Gastroesophageal sphincter (tissue), 4 donors: ENCODE measurements at regions not wholly inside any gene's neighbourhood (a gene's known extent, or its start where the extent isn't known, plus 50 kb on each side); places are given as distances from the start of the nearest gene placed in this dataset.

ENCODE experiments used
- ATAC-seq: fragments of 150-250 bp; one replicate; pipeline ENCODE4 v1.9.1; 2016; ENCODE audit warnings: mild to moderate bottlenecking, moderate library complexity
- H3K27ac ChIP-seq, 4 donors: fragments of 200-600 bp; sonication (generic) in 3 of 4; 1 replicate in 3 of 4; 2 replicates in 1 of 4; pipeline ENCODE4 v1.5.1; 2016 to 2019
- H3K27me3 ChIP-seq: fragments of 200-600 bp; sonication (generic); one replicate; pipeline ENCODE4 v1.5.1; 2019
- H3K36me3 ChIP-seq, 2 donors: fragments of 200-600 bp; sonication (generic); one replicate each; pipeline ENCODE4 v1.5.1; 2019; ENCODE audit warnings: control low read depth in 1 of 2
- H3K4me1 ChIP-seq, 3 donors: fragments of 200-600 bp; sonication (generic); 1 replicate in 2 of 3; 2 replicates in 1 of 3; pipeline ENCODE4 v1.5.1; 2016 to 2019; ENCODE audit warnings: control low read depth in 2 of 3
- H3K4me3 ChIP-seq, 2 donors: fragments of 200-600 bp; sonication (generic); one replicate each; pipeline ENCODE4 v1.5.1; 2019; ENCODE audit warnings: mild to moderate bottlenecking in 1 of 2, moderate library complexity in 1 of 2
- H3K9me3 ChIP-seq, 3 donors: fragments of 200-600 bp; sonication (generic); one replicate each; pipeline ENCODE4 v1.5.1; 2017 to 2019; ENCODE audit warnings: control low read depth in 2 of 3
- CTCF ChIP-seq, 4 experiments: fragments of 200-600 bp in 2 of 4; fragments of 450-650 bp in 2 of 4; sonication (generic) in 1 of 4; IDR thresholded peaks; one replicate each; pipeline ENCODE4 v1.5.1; 2017 to 2019; ENCODE audit warnings: antibody characterized with exemption in 4 of 4, mild to moderate bottlenecking in 2 of 4, moderate library complexity in 2 of 4
- EP300 ChIP-seq: sonication (generic); formaldehyde crosslinking; IDR thresholded peaks from one replicate; pipeline ENCODE4 v1.6.1; 2017; ENCODE audit warnings: antibody characterized with exemption, mild to moderate bottlenecking
- POLR2A ChIP-seq, 2 donors: fragments of 450-650 bp; IDR thresholded peaks; one replicate each; pipeline ENCODE4 v1.6.1; 2017; ENCODE audit warnings: antibody characterized with exemption in 2 of 2, mild to moderate bottlenecking in 2 of 2, moderate library complexity in 1 of 2
- POLR2AphosphoS5 ChIP-seq: sonication (generic); formaldehyde crosslinking; IDR thresholded peaks from one replicate; pipeline ENCODE4 v1.6.1; 2017; ENCODE audit warnings: antibody characterized with exemption
- WGBS, 2 donors: methylation state at CpG; one replicate each; pipeline ENCODE4 v1.1.5; 2018; ENCODE audit warnings: low coverage in 1 of 2; 5-methylcytosine and 5-hydroxymethylcytosine counted together

DNA sequence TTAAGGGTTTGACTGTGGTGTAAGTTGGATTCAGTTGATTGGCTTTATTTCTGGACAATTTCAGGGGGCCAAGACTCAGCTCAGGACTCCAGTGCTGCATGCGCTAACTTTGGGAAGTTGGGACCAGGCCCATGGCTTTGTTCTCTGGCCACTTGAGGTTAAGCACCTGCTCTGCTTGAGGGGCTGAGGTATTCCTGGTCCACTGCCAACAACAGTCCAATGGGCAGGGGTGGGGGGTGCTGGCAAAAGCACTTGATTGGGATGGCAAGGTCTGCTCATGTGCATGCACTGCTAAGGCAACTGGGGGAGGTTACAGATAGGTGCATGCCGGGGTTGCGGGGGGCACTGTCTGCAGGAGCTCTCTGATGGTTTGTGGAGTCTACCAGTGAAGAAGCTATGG, 52.6 kb upstream of the ASB17 start:
- WGBS, 2 donors = no CpG with 5 or more reads among the region's 3 CpGs

GRCh38 chr1:75985827-75986226, 53.6 kb upstream of the ASB17 start:
- H3K27me3 ChIP-seq = peaks cover 23% of the 10 kb centered on the region
- TF ChIP-seq EP300 (no peak), POLR2AphosphoS5 (no peak), POLR2A (IDR thresholded peaks at IDR 0.05) (no peak), CTCF (IDR thresholded peaks at IDR 0.05) (no peak)
- H3K4me3 ChIP-seq = no peak overlapping the region
- H3K4me1 ChIP-seq = no peaks in the 10 kb centered on the region
- H3K36me3 ChIP-seq = no peaks in the 10 kb centered on the region
- no peak for ATAC-seq
- H3K27ac ChIP-seq = no peak overlapping the region
- whole genome bisulfite sequencing, 2 donors = 65 to 97% methylated on average over 4 of the region's 4 CpGs
- peaks cover 0 to 12% (median 0%) of the 10 kb centered on the region in 3 donors for H3K9me3 ChIP-seq

More for the DNA sequence above, 52.6 kb upstream of the ASB17 start:
- no peak overlapping the region for H3K4me3 ChIP-seq
- no peaks in the 10 kb centered on the region for H3K4me1 ChIP-seq
- TF ChIP-seq POLR2AphosphoS5 = no peak
- no peak for TF ChIP-seq EP300
- TF ChIP-seq POLR2A (IDR thresholded peaks at IDR 0.05) = no peak
- H3K36me3 ChIP-seq = no peaks in the 10 kb centered on the region
- ATAC-seq = no peak
- no peak overlapping the region for H3K27ac ChIP-seq
- peaks cover 16% of the 10 kb centered on the region for H3K27me3 ChIP-seq
- peaks cover 0 to 12% (median 0%) of the 10 kb centered on the region in 3 donors for H3K9me3 ChIP-seq

- no peaks in the 10 kb centered on the region for H3K4me1 ChIP-seq
- H3K27me3 ChIP-seq = peaks cover 23% of the 10 kb centered on the region
- no peak overlapping the region for H3K27ac ChIP-seq
- no peak for TF ChIP-seq CTCF (IDR thresholded peaks at IDR 0.05)
- TF ChIP-seq POLR2AphosphoS5 = no peak
- ATAC-seq = no peak
- H3K9me3 ChIP-seq = peaks cover 0 to 12% (median 0%) of the 10 kb centered on the region in 3 donors
- no peak overlapping the region for H3K4me3 ChIP-seq
- no peaks in the 10 kb centered on the region for H3K36me3 ChIP-seq
Measured at GRCh38 chr1:75986478-75986877, 54.3 kb upstream of the ASB17 start.

GRCh38 chr1:75989121-75989520, 56.9 kb upstream of the ASB17 start:
- no peak for ATAC-seq
- Histone ChIP-seq H3K27ac (no peak overlapping the region), H3K27me3 (peaks cover 23% of the 10 kb centered on the region), H3K4me1 (no peaks in the 10 kb centered on the region), H3K36me3 (no peaks in the 10 kb centered on the region), H3K4me3 (no peak overlapping the region), H3K9me3 (peaks cover 0 to 1% (median 0%) of the 10 kb centered on the region in 3 donors)
- WGBS, 2 donors = 76 to 77% methylated on average over 3 of the region's 3 CpGs
- TF ChIP-seq POLR2AphosphoS5 (no peak), CTCF (IDR thresholded peaks at IDR 0.05) (no peak), POLR2A (IDR thresholded peaks at IDR 0.05) (no peak), EP300 (no peak)

DNA sequence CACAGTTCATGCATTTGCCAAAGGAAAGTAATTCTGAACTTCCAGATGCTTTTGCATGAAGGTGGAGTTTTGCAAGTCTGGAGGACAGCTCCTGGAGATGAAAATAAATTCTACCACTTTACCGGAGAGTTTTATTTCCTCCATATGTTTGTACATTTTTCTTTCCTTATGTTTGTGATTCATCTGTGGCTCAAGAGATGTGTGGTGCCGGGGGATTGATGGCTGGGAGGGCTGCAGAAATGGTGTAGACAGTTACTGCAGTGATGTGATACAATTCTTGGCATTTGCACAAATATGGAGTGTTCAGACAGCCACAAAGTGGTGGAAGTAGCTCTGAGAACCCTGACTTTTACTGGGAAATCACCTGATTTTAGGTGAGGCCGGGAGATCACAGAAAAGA, 58.5 kb upstream of the ASB17 start:
- ATAC-seq = no peak
- TF ChIP-seq POLR2AphosphoS5 = no peak
- TF ChIP-seq CTCF (IDR thresholded peaks at IDR 0.05) = no peak
- no peak for TF ChIP-seq EP300
- WGBS, 2 donors = 81 to 83% methylated on average over 3 of the region's 3 CpGs

More for the DNA sequence above, 58.5 kb upstream of the ASB17 start:
- H3K4me3 ChIP-seq = no peak overlapping the region
- no peak overlapping the region for H3K27ac ChIP-seq
- H3K36me3 ChIP-seq = no peaks in the 10 kb centered on the region
- no peaks in the 10 kb centered on the region for H3K4me1 ChIP-seq
- H3K9me3 ChIP-seq = no peaks in the 10 kb centered on the region
- H3K27me3 ChIP-seq = peaks cover 23% of the 10 kb centered on the region
